SJSA1 (cell line): ENCODE measurements at regions not wholly inside any gene's neighbourhood (a gene's known extent, or its start where the extent isn't known, plus 50 kb on each side); places are given as distances from the start of the nearest gene placed in this dataset.

Experiments
- DNase-seq, 2 experiments: peaks; one replicate each; pipeline ENCODE4 v3.0.0-alpha.2; 2015 to 2020; ENCODE audit warnings: low spot score in 2 of 2, low read depth in 1 of 2
- H3K27ac ChIP-seq: fragments of 250-450 bp; sonication (Bioruptor Pico); 2 replicates; pipeline ENCODE4 v1.5.1; 2020; ENCODE audit warnings: mild to moderate bottlenecking, moderate library complexity
- H3K27me3 ChIP-seq: fragments of 250-450 bp; sonication (Bioruptor Pico); replicated peaks from 2 replicates; pipeline ENCODE4 v1.5.1; 2020; ENCODE audit warnings: mild to moderate bottlenecking, moderate library complexity
- H3K36me3 ChIP-seq: fragments of 250-450 bp; sonication (Bioruptor Pico); 2 replicates; pipeline ENCODE4 v1.5.1; 2020; ENCODE audit warnings: mild to moderate bottlenecking
- H3K4me1 ChIP-seq: fragments of 250-450 bp; sonication (Bioruptor Pico); replicated peaks from 2 replicates; pipeline ENCODE4 v1.6.1; 2021; ENCODE audit warnings: mild to moderate bottlenecking
- H3K4me3 ChIP-seq: fragments of 250-450 bp; sonication (Bioruptor Pico); 2 replicates; pipeline ENCODE4 v1.5.1; 2020; ENCODE audit warnings: mild to moderate bottlenecking
- H3K9me3 ChIP-seq: fragments of 250-450 bp; sonication (Bioruptor Pico); replicated peaks from 2 replicates; pipeline ENCODE4 v1.5.1; 2020; ENCODE audit warnings: mild to moderate bottlenecking

- Histone ChIP-seq H3K27ac (no peak overlapping the region), H3K4me1 (no peaks in the 10 kb centered on the region), H3K27me3 (no peaks in the 10 kb centered on the region), H3K4me3 (no peak overlapping the region), H3K9me3 (peaks cover 12% of the 10 kb centered on the region), H3K36me3 (no peaks in the 10 kb centered on the region)
- DNase-seq = no peak
These were observed 164.4 kb downstream of the GLRX3 start for GRCh38 chr10:130300608-130301020.

GRCh38 chr10:130301021-130301892 lies 165.1 kb downstream of the GLRX3 start:
- no peak for DNase-seq
- H3K9me3 ChIP-seq = peaks cover 12% of the 10 kb centered on the region
- no peak overlapping the region for H3K4me3 ChIP-seq
- no peaks in the 10 kb centered on the region for H3K27me3 ChIP-seq
- H3K27ac ChIP-seq = no peak overlapping the region
- no peaks in the 10 kb centered on the region for H3K36me3 ChIP-seq
- no peaks in the 10 kb centered on the region for H3K4me1 ChIP-seq

- Histone ChIP-seq H3K36me3 (no peaks in the 10 kb centered on the region), H3K9me3 (peaks cover 16% of the 10 kb centered on the region; the same call in 1 of the 2 replicates), H3K4me3 (no peak overlapping the region), H3K27ac (no peak overlapping the region), H3K27me3 (no peaks in the 10 kb centered on the region), H3K4me1 (no peaks in the 10 kb centered on the region)
- no peak for DNase-seq
These were observed 190.8 kb downstream of the GLRX3 start for GRCh38 chr10:130326954-130327353.

GRCh38 chr10:130329792-130330191 lies 193.6 kb downstream of the GLRX3 start:
- Histone ChIP-seq H3K27ac (no peak overlapping the region), H3K36me3 (no peaks in the 10 kb centered on the region), H3K27me3 (no peaks in the 10 kb centered on the region), H3K9me3 (peaks cover 19% of the 10 kb centered on the region; the same call in 1 of the 2 replicates), H3K4me1 (no peaks in the 10 kb centered on the region), H3K4me3 (no peak overlapping the region)
- DNase-seq = no peak

GRCh38 chr10:130333185-130333584 lies 197.0 kb downstream of the GLRX3 start:
- H3K9me3 ChIP-seq = peaks cover 18% of the 10 kb centered on the region

GRCh38 chr10:130335336-130335735 lies 199.1 kb downstream of the GLRX3 start:
- H3K27me3 ChIP-seq = no peaks in the 10 kb centered on the region
- no peak for DNase-seq
- no peak overlapping the region for H3K27ac ChIP-seq
- no peak overlapping the region for H3K4me3 ChIP-seq
- H3K36me3 ChIP-seq = no peaks in the 10 kb centered on the region
- no peaks in the 10 kb centered on the region for H3K4me1 ChIP-seq
- H3K9me3 ChIP-seq = peaks cover 16% of the 10 kb centered on the region

More at GRCh38 chr10:130333185-130333584, 197.0 kb downstream of the GLRX3 start:
- no peak for DNase-seq
- Histone ChIP-seq H3K4me1 (no peaks in the 10 kb centered on the region), H3K36me3 (no peaks in the 10 kb centered on the region), H3K4me3 (no peak overlapping the region), H3K27me3 (no peaks in the 10 kb centered on the region), H3K27ac (no peak overlapping the region)

- no peaks in the 10 kb centered on the region for H3K27me3 ChIP-seq
- no peak for DNase-seq
- H3K4me1 ChIP-seq = no peaks in the 10 kb centered on the region
- H3K9me3 ChIP-seq = peaks cover 16% of the 10 kb centered on the region
- H3K27ac ChIP-seq = no peak overlapping the region
- H3K36me3 ChIP-seq = no peaks in the 10 kb centered on the region
- no peak overlapping the region for H3K4me3 ChIP-seq
These were observed 200.6 kb downstream of the GLRX3 start for GRCh38 chr10:130336617-130337304.

GRCh38 chr10:130337305-130337640 lies 201.1 kb downstream of the GLRX3 start:
- H3K9me3 ChIP-seq = peaks cover 12% of the 10 kb centered on the region
- no peak for DNase-seq
- H3K27ac ChIP-seq = no peak overlapping the region
- H3K4me1 ChIP-seq = no peaks in the 10 kb centered on the region
- H3K4me3 ChIP-seq = no peak overlapping the region
- no peaks in the 10 kb centered on the region for H3K36me3 ChIP-seq
- no peaks in the 10 kb centered on the region for H3K27me3 ChIP-seq

GRCh38 chr10:130337696-130338635 lies 201.8 kb downstream of the GLRX3 start:
- no peak for DNase-seq
- no peaks in the 10 kb centered on the region for H3K36me3 ChIP-seq
- H3K9me3 ChIP-seq = peaks cover 12% of the 10 kb centered on the region
- H3K4me3 ChIP-seq = no peak overlapping the region
- H3K4me1 ChIP-seq = no peaks in the 10 kb centered on the region
- no peaks in the 10 kb centered on the region for H3K27me3 ChIP-seq
- H3K27ac ChIP-seq = no peak overlapping the region

- peaks cover 15% of the 10 kb centered on the region for H3K9me3 ChIP-seq
- DNase-seq = no peak
- no peaks in the 10 kb centered on the region for H3K36me3 ChIP-seq
- H3K27me3 ChIP-seq = no peaks in the 10 kb centered on the region
- no peak overlapping the region for H3K4me3 ChIP-seq
- no peak overlapping the region for H3K27ac ChIP-seq
- no peaks in the 10 kb centered on the region for H3K4me1 ChIP-seq
These were observed 202.4 kb downstream of the GLRX3 start for GRCh38 chr10:130338636-130339024.

GRCh38 chr10:130339091-130339490 lies 202.9 kb downstream of the GLRX3 start:
- no peaks in the 10 kb centered on the region for H3K27me3 ChIP-seq
- H3K9me3 ChIP-seq = peaks cover 16% of the 10 kb centered on the region
- H3K4me3 ChIP-seq = no peak overlapping the region
- no peaks in the 10 kb centered on the region for H3K36me3 ChIP-seq
- no peak overlapping the region for H3K27ac ChIP-seq
- H3K4me1 ChIP-seq = no peaks in the 10 kb centered on the region
- no peak for DNase-seq

- H3K36me3 ChIP-seq = no peaks in the 10 kb centered on the region
- H3K27ac ChIP-seq = no peak overlapping the region
- H3K9me3 ChIP-seq = peaks cover 14% of the 10 kb centered on the region
- no peak for DNase-seq
- H3K4me3 ChIP-seq = no peak overlapping the region
- no peaks in the 10 kb centered on the region for H3K27me3 ChIP-seq
- H3K4me1 ChIP-seq = no peaks in the 10 kb centered on the region
These were observed 203.7 kb downstream of the GLRX3 start for GRCh38 chr10:130339911-130340310.

- H3K27ac ChIP-seq = no peak overlapping the region
These were observed 204.6 kb downstream of the GLRX3 start for GRCh38 chr10:130340816-130341215.

More at GRCh38 chr10:130340816-130341215, 204.6 kb downstream of the GLRX3 start:
- DNase-seq = no peak
- H3K27me3 ChIP-seq = no peaks in the 10 kb centered on the region
- H3K4me3 ChIP-seq = no peak overlapping the region
- no peaks in the 10 kb centered on the region for H3K4me1 ChIP-seq
- no peaks in the 10 kb centered on the region for H3K36me3 ChIP-seq
- peaks cover 14% of the 10 kb centered on the region for H3K9me3 ChIP-seq
